HEK293 (cell line): ENCODE measurements at regions not wholly inside any gene's neighbourhood (a gene's known extent, or its start where the extent isn't known, plus 50 kb on each side); places are given as distances from the start of the nearest gene placed in this dataset.
A peak's percentile ranks its signal among the peaks of the same experiment; 100 is the strongest.

Experiments
- CTCF ChIA-PET: fragments of 350-600 bp; formaldehyde crosslinking; extraction: SDS; loops from one replicate; lab custom pipeline; 2021; ENCODE audit warnings: antibody characterized with exemption; lab: Yijun Ruan, JAX
- POLR2A ChIA-PET: fragments of 300-600 bp; formaldehyde crosslinking; extraction: SDS; loops from one replicate; lab custom pipeline; 2020; ENCODE audit warnings: antibody characterized with exemption, inconsistent platforms; lab: Yijun Ruan, JAX
- H3K27ac ChIP-seq: fragments of 200-500 bp; sonication (Bioruptor generic); 2 replicates; pipeline ENCODE4 v1.5.1; 2014; ENCODE audit warnings: low read depth, low read length, control low read depth, inconsistent platforms; ENCODE audit errors: extremely low read depth
- H3K36me3 ChIP-seq, 2 experiments: fragments of 200-500 bp in 1 of 2; sonication (Bioruptor generic) in 1 of 2; 1 replicate in 1 of 2; 2 replicates in 1 of 2; pipeline ENCODE4 v1.5.1; 2014 to 2017; ENCODE audit warnings: inconsistent platforms in 2 of 2, low read length in 2 of 2; ENCODE audit not compliant: control insufficient read depth in 2 of 2, insufficient read depth in 1 of 2
- H3K4me1 ChIP-seq: fragments of 200-500 bp; sonication (Bioruptor generic); 2 replicates; pipeline ENCODE4 v1.5.1; 2014; ENCODE audit warnings: mild to moderate bottlenecking, low read length, inconsistent platforms; ENCODE audit not compliant: control insufficient read depth, insufficient read depth
- H3K4me3 ChIP-seq: 2 replicates; pipeline ENCODE4 v1.5.1; 2011; ENCODE audit warnings: low read depth, mild to moderate bottlenecking, control low read depth, low read length, moderate library complexity
- H3K9me3 ChIP-seq: fragments of 200-500 bp; sonication (Bioruptor generic); 2 replicates; pipeline ENCODE4 v1.5.1; 2014; ENCODE audit warnings: low read depth, low read length, inconsistent platforms; ENCODE audit not compliant: control insufficient read depth, insufficient read depth
- AEBP2 ChIP-seq: fragments of 450-650 bp; formaldehyde crosslinking; IDR thresholded peaks from 2 replicates; pipeline ENCODE4 v1.5.1; 2016; ENCODE audit warnings: missing biosample characterization, missing genetic modification characterization, borderline replicate concordance
- BCL11A ChIP-seq: fragments of 450-650 bp; formaldehyde crosslinking; IDR thresholded peaks from 2 replicates; pipeline ENCODE4 v1.5.1; 2016; ENCODE audit warnings: low read depth, missing biosample characterization, missing genetic modification characterization
- OSR2 ChIP-seq: fragments of 450-650 bp; formaldehyde crosslinking; IDR thresholded peaks from 2 replicates; pipeline ENCODE4 v1.5.1; 2016; ENCODE audit warnings: missing biosample characterization, missing genetic modification characterization
- PRDM1 ChIP-seq: fragments of 450-650 bp; formaldehyde crosslinking; IDR thresholded peaks from 2 replicates; pipeline ENCODE4; 2016; ENCODE audit warnings: missing biosample characterization, missing genetic modification characterization
- PRDM10 ChIP-seq: fragments of 450-650 bp; formaldehyde crosslinking; IDR thresholded peaks from 2 replicates; pipeline ENCODE4 v1.5.1; 2016; ENCODE audit warnings: missing biosample characterization, missing genetic modification characterization
- PRDM6 ChIP-seq: fragments of 450-650 bp; formaldehyde crosslinking; IDR thresholded peaks from 2 replicates; pipeline ENCODE4 v1.5.1; 2017; ENCODE audit warnings: missing biosample characterization, missing genetic modification characterization
- SP7 ChIP-seq: fragments of 450-650 bp; formaldehyde crosslinking; IDR thresholded peaks from 2 replicates; pipeline ENCODE4 v1.5.1; 2016; ENCODE audit warnings: missing biosample characterization, missing genetic modification characterization
- WT1 ChIP-seq: fragments of 450-650 bp; formaldehyde crosslinking; IDR thresholded peaks from 2 replicates; pipeline ENCODE4 v1.5.1; 2016; ENCODE audit warnings: missing biosample characterization, missing genetic modification characterization
- ZNF121 ChIP-seq: fragments of 450-650 bp; formaldehyde crosslinking; IDR thresholded peaks from 2 replicates; pipeline ENCODE4 v1.5.1; 2016; ENCODE audit warnings: missing biosample characterization, missing genetic modification characterization
- ZNF184 ChIP-seq: fragments of 450-650 bp; IDR thresholded peaks from 2 replicates; pipeline ENCODE4 v1.5.1; 2018; ENCODE audit warnings: missing biosample characterization, mild to moderate bottlenecking, missing genetic modification characterization
- ZNF211 ChIP-seq: fragments of 450-650 bp; formaldehyde crosslinking; IDR thresholded peaks from 2 replicates; pipeline ENCODE4 v1.5.1; 2016; ENCODE audit warnings: low read depth, missing biosample characterization, missing genetic modification characterization
- ZNF274 ChIP-seq, 2 experiments: fragments of 200-500 bp in 1 of 2; fragments of 450-650 bp in 1 of 2; sonication (Bioruptor generic) in 1 of 2; formaldehyde crosslinking in 1 of 2; IDR thresholded peaks; 2 replicates each; pipeline versions ENCODE4 v1.5.1 to v1.6.1; 2014 to 2016; ENCODE audit warnings: borderline replicate concordance in 1 of 2, inconsistent platforms in 1 of 2, low read length in 1 of 2, missing biosample characterization in 1 of 2, missing genetic modification characterization in 1 of 2
- ZNF280D ChIP-seq: fragments of 450-650 bp; formaldehyde crosslinking; IDR thresholded peaks from 2 replicates; pipeline ENCODE4 v1.5.1; 2016; ENCODE audit warnings: missing biosample characterization, missing genetic modification characterization
- ZNF37A ChIP-seq: fragments of 450-650 bp; IDR thresholded peaks from 2 replicates; pipeline ENCODE4 v1.5.1; 2018; ENCODE audit warnings: missing biosample characterization, missing genetic modification characterization
- ZNF530 ChIP-seq: fragments of 450-650 bp; formaldehyde crosslinking; IDR thresholded peaks from 2 replicates; pipeline ENCODE4 v1.5.1; 2016; ENCODE audit warnings: low read depth, missing biosample characterization, missing genetic modification characterization
- ZNF548 ChIP-seq: fragments of 450-650 bp; formaldehyde crosslinking; IDR thresholded peaks from 2 replicates; pipeline ENCODE4 v1.5.1; 2016; ENCODE audit warnings: missing biosample characterization, missing genetic modification characterization
- ZNF747 ChIP-seq: fragments of 450-650 bp; formaldehyde crosslinking; IDR thresholded peaks from 2 replicates; pipeline ENCODE4 v1.5.1; 2016; ENCODE audit warnings: missing biosample characterization, missing genetic modification characterization
- ZNF777 ChIP-seq: fragments of 450-650 bp; formaldehyde crosslinking; IDR thresholded peaks from 2 replicates; pipeline ENCODE4 v1.5.1; 2017; ENCODE audit warnings: missing biosample characterization, missing genetic modification characterization, borderline replicate concordance

- Histone ChIP-seq H3K9me3 (no peaks in the 10 kb centered on the region), H3K4me1 (peaks cover 9% of the 10 kb centered on the region; the same call in 1 of the 2 replicates), H3K27ac (no peak overlapping the region), H3K36me3 (no peaks in the 10 kb centered on the region), H3K4me3 (no peak overlapping the region)
- POLR2A ChIA-PET: no interaction called here
- CTCF ChIA-PET: interaction anchor here (0.6 to 1.1 kb wide), 2 partner anchors 8 to 146 kb away, joined by 3 read pairs; no protein-coding TSS in a partner anchor
- peak; percentile 18; the same call in 1 of the 2 replicates for TF ChIP-seq SP7
- peak; percentile 27; the same call in 1 of the 2 replicates for TF ChIP-seq PRDM1 (tag by site-specific recombination)
- no peak for TF ChIP-seq ZNF184
- 0 out of 2 replicates have a peak, but pooled peaks have one; percentile 33 for TF ChIP-seq PRDM6 (tag by site-specific recombination)
- peak; percentile 92 for TF ChIP-seq PRDM10 (tag by site-specific recombination)
- peak; percentile 73; the same call in 1 of the 2 replicates for TF ChIP-seq BCL11A (tag by site-specific recombination)
- no peak for TF ChIP-seq ZNF747 (tag by site-specific recombination)
- TF ChIP-seq ZNF777: no peak
- peak; percentile 93 for TF ChIP-seq WT1
- peak; percentile 54; the same call in 1 of the 2 replicates for TF ChIP-seq OSR2
These were observed 135.5 kb downstream of the GPX5 start for GRCh38 chr6:28661097-28661713.

GRCh38 chr6:28664870-28665396 is 139.3 kb downstream of the GPX5 start:
- Histone ChIP-seq H3K4me1 (peaks cover 9% of the 10 kb centered on the region; the same call in 1 of the 2 replicates), H3K4me3 (no peak overlapping the region), H3K36me3 (no peaks in the 10 kb centered on the region), H3K9me3 (no peaks in the 10 kb centered on the region), H3K27ac (no peak overlapping the region)
- CTCF ChIA-PET: interaction anchor here (0.7 to 1.0 kb wide), 2 partner anchors 10 to 332 kb away, joined by 3 read pairs; no protein-coding TSS in a partner anchor
- POLR2A ChIA-PET: no interaction called here
- TF ChIP-seq ZNF280D: no peak
- TF ChIP-seq ZNF37A: no peak
- no peak for TF ChIP-seq ZNF274 (IDR thresholded peaks at IDR 0.05; ENCODE audit: low read length)
- TF ChIP-seq ZNF274 (tag by site-specific recombination; IDR thresholded peaks at IDR 0.05; ENCODE audit: borderline replicate concordance): no peak
- TF ChIP-seq ZNF747 (tag by site-specific recombination): no peak
- TF ChIP-seq SP7: no peak
- no peak for TF ChIP-seq ZNF121 (tag by site-specific recombination)
- no peak for TF ChIP-seq ZNF530
- no peak for TF ChIP-seq ZNF211 (tag by site-specific recombination)
- TF ChIP-seq ZNF548 (tag by site-specific recombination): no peak
- no peak for TF ChIP-seq AEBP2 (tag by site-specific recombination)
